BE2C (cell line): ENCODE measurements at regions not wholly inside any gene's neighbourhood (a gene's known extent, or its start where the extent isn't known, plus 50 kb on each side); places are given as distances from the start of the nearest gene placed in this dataset.
"Not testable (repeated sequence)": the region's sequence is repeated elsewhere in the genome, so short reads cannot be mapped to it uniquely, and the experiment has no call there.

ENCODE experiments used
- DNase-seq: peaks from one replicate; pipeline ENCODE4 v3.0.0-alpha.2; 2020
- H3K27me3 ChIP-seq: fragments of 250-450 bp; sonication (Bioruptor Pico); 2 replicates; pipeline ENCODE4 v1.5.1; 2020; ENCODE audit warnings: mild to moderate bottlenecking
- H3K36me3 ChIP-seq: fragments of 250-450 bp; sonication (Bioruptor Pico); 2 replicates; pipeline ENCODE4 v1.5.1; 2020; ENCODE audit warnings: mild to moderate bottlenecking
- H3K4me1 ChIP-seq: fragments of 250-450 bp; sonication (Bioruptor Pico); 2 replicates; pipeline ENCODE4 v1.5.1; 2020
- H3K4me3 ChIP-seq: 2 replicates; pipeline ENCODE4 v1.5.1; 2011; ENCODE audit warnings: low read depth, low read length
- H3K9me3 ChIP-seq: fragments of 250-450 bp; sonication (Bioruptor Pico); 2 replicates; pipeline ENCODE4 v1.5.1; 2020
- TF ChIP-seq, protein P1 (sequence below): IDR thresholded peaks from 2 replicates; pipeline ENCODE4 v1.5.1; 2012; ENCODE audit warnings: mild to moderate bottlenecking, low read depth, low read length

DNA sequence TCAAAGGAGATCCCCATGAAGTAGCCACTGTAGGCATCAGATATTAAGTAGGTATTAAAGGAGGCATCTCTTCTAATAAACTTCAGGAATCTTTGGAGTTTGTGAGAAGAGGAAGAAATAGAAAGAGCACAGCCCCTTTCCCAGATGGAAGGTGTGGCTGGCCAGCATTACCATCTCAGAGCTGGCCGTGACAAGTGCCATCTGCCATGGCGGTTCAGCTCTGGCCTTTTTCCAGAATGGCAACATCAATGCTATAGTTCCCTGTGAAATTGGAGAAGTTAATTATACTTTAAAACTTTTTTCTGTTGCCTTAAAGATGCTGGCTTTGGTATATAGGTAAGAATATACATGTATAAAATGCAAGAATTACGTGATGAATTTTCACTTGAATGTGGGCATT is 51.9 kb upstream of the MCUR1 start:
- TF ChIP-seq, protein P1, sequence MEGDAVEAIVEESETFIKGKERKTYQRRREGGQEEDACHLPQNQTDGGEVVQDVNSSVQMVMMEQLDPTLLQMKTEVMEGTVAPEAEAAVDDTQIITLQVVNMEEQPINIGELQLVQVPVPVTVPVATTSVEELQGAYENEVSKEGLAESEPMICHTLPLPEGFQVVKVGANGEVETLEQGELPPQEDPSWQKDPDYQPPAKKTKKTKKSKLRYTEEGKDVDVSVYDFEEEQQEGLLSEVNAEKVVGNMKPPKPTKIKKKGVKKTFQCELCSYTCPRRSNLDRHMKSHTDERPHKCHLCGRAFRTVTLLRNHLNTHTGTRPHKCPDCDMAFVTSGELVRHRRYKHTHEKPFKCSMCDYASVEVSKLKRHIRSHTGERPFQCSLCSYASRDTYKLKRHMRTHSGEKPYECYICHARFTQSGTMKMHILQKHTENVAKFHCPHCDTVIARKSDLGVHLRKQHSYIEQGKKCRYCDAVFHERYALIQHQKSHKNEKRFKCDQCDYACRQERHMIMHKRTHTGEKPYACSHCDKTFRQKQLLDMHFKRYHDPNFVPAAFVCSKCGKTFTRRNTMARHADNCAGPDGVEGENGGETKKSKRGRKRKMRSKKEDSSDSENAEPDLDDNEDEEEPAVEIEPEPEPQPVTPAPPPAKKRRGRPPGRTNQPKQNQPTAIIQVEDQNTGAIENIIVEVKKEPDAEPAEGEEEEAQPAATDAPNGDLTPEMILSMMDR, result no peak
- Histone ChIP-seq H3K9me3 (no peaks in the 10 kb centered on the region; the same call in 1 of the 2 replicates), H3K4me3 (no peak overlapping the region), H3K4me1 (no peaks in the 10 kb centered on the region), H3K27me3 (no peaks in the 10 kb centered on the region), H3K36me3 (no peaks in the 10 kb centered on the region)
- DNase-seq, result no peak

DNA sequence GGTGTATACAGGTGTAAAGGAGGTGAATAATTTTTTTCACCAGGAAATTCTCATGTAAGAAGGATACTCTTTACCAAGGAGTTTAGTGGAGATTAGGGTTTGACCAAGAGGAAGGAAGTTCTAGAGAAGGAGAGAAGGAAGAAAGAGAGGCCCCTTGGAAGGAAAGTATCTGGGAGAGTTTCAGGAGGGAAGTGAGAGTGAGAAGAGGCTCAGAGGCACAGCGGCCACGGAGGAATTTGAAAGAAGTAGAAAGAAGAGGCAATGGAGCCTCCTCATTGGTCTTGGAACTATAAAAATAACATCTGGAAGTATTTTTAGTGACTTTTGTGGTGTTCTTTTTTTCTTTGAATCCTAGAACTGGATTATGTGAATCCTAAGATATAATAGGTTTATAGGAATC is 50.8 kb upstream of the MCUR1 start:
- Histone ChIP-seq H3K36me3 (no peaks in the 10 kb centered on the region), H3K9me3 (peaks cover 3% of the 10 kb centered on the region), H3K4me1 (no peaks in the 10 kb centered on the region), H3K4me3 (no peak overlapping the region), H3K27me3 (peaks cover 2% of the 10 kb centered on the region)
- no peak for DNase-seq
- TF ChIP-seq, protein P1, result no peak

DNA sequence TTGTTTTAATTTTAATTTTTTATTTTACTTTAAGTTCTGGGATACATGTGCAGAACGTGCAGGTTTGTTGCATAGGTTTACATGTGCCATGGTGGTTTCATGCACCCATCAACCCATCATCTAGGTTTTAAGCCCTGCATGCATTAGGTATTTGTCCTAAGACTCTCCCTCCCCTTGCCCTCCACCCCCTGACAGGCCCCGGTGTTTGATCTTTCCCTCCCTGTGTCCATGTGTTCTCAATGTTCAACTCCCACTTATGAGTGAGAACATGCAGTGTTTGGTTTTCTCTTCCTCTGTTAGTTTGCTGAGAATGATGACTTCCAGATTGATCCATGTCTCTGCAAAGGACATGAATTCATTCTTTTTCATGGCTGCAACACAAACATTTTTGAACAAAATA is 50.3 kb upstream of the MCUR1 start:
- H3K4me1 ChIP-seq, H3K9me3 ChIP-seq, DNase-seq, H3K36me3 ChIP-seq, H3K4me3 ChIP-seq, H3K27me3 ChIP-seq: not testable (repeated sequence)
